Vagina (tissue), 2 donors: ENCODE measurements at regions not wholly inside any gene's neighbourhood (a gene's known extent, or its start where the extent isn't known, plus 50 kb on each side); places are given as distances from the start of the nearest gene placed in this dataset.

Experiments used
- CTCF ChIP-seq, 3 experiments: fragments of 450-650 bp in 2 of 3; fragments of 200-600 bp in 1 of 3; sonication (generic) in 1 of 3; IDR thresholded peaks; one replicate each; pipeline ENCODE4 v1.5.1; 2017 to 2019; ENCODE audit warnings: antibody characterized with exemption in 3 of 3, mild to moderate bottlenecking in 2 of 3, moderate library complexity in 2 of 3
- POLR2A ChIP-seq, 2 donors: fragments of 450-650 bp; IDR thresholded peaks; one replicate each; pipeline ENCODE4 v1.6.1; 2017; ENCODE audit warnings: antibody characterized with exemption in 2 of 2, mild to moderate bottlenecking in 2 of 2, moderate library complexity in 2 of 2

GRCh38 chr2:4884117-4884571, 808.0 kb upstream of the SOX11 start:
- no peak for TF ChIP-seq POLR2A (IDR thresholded peaks at IDR 0.05)
- TF ChIP-seq CTCF (IDR thresholded peaks at IDR 0.05) = no peak
